ENCODE measurements at regions not wholly inside any gene's neighbourhood (a gene's known extent, or its start where the extent isn't known, plus 50 kb on each side); places are given as distances from the start of the nearest gene placed in this dataset.
"Not testable (repeated sequence)": the region's sequence is repeated elsewhere in the genome, so short reads cannot be mapped to it uniquely, and the experiment has no call there.

GRCh38 chr2:219836647-219837177 lies 209.3 kb downstream of the SLC4A3 start:
- no peak for DNase-seq (ENCODE audit: low read depth)

- no peak for DNase-seq (ENCODE audit: low read depth)
These were observed 217.1 kb downstream of the SLC4A3 start for GRCh38 chr2:219844401-219845091.

- no peak for DNase-seq (ENCODE audit: low read depth)
These were observed 221.5 kb downstream of the SLC4A3 start for GRCh38 chr2:219848882-219849281.

DNA sequence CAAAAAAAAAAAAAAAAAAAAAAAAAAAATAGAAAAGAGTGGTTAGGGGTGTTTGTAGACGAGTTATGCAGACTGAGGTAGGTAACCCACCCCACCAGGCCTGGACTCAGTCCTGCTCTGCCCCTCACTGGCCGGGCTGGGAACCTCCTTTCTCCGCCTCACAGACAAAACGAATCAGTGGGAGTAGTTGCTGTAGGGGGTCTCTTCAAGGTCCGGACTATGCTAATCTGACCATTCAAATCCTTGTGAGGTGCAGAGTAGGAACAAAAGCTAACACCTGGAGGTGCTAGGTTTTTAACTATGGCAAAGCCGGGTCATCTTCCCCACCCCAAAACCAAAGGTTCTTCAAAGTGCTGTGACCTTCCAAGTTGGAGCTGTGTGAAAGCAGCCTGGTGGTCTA lies 223.7 kb downstream of the SLC4A3 start:
- no peak for DNase-seq (ENCODE audit: low read depth)

DNA sequence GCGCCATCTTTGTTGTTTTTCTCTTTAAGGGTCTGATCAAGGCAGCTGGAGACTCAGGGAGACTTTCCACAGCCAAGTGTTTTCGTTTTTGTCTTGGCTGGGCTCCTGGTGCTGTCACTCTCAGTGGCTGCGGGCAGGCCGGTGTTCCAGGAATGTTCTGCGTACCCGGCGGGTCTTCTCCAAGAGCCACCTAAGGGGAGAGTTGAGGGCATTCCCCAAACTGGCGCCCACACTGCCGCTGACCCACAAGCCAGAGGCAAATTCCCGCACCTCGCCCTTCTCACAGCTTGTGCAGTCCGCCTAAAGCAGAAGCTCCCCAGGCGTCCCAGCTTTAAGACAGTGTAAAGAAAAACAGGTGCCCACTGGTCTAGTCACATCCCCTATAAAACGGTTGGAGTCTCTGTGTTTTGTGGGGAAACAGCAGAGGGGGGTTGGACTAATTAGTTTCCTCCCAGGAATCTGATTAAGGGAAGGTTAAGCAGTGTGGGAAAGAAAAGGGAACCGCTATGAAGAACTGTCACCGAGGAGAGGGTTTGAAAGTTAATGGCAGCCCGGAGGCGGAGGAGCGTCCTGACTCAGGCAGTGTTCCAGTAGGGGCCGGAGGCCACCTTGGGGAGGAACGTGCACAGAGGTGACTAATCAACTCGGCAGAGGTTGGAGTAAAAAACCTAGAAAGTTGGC lies 224.5 kb downstream of the SLC4A3 start:
- no peak for DNase-seq (ENCODE audit: low read depth)

GRCh38 chr2:219852626-219853025 lies 225.2 kb downstream of the SLC4A3 start:
- no peak for DNase-seq (ENCODE audit: low read depth)

GRCh38 chr2:219856602-219857001 lies 229.2 kb downstream of the SLC4A3 start:
- DNase-seq (ENCODE audit: low read depth): no peak

DNA sequence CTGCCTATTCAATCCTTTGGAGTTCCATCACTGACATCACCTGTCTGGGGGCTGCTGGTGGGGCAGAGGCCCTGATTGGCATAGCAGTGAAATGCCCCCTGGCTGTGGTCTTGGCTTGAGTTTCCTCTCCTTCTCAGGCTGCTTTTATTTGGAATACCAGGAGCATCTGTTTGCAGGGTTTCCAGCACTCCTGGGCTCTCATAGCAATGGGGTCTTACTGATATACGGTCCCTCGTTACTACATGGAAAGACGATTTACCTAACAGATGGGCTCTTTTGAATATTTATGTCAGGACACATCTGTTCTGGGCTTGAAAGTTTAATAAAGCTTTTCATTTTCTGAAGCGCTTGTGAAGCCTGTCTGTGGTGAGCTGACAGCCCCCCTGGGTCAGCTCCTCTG lies 230.3 kb downstream of the SLC4A3 start:
- DNase-seq (ENCODE audit: low read depth): no peak

- no peak for DNase-seq (ENCODE audit: low read depth)
These were observed 233.9 kb downstream of the SLC4A3 start for GRCh38 chr2:219861307-219861706.

DNA sequence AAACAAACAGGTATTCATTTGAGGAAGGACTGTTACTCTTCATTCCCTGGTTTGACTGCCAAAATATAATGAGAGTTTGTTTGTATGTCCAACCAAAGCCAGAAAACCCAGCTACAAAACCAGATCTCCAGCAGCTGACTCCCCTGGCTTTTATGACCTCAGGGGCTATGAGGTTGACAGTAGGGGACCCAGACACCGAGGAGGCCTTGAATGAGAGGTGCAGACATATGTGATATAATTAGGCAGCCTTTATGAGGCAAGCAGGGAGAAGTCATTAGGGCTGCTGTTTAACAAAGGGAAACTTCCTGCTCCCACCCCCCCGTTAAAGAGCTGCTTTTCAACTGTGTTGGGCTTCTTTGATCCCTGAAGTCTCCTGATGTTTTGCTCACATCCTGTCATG lies 236.7 kb downstream of the SLC4A3 start:
- no peak for DNase-seq (ENCODE audit: low read depth)

- no peak for DNase-seq (ENCODE audit: low read depth)
These were observed 241.2 kb downstream of the SLC4A3 start for GRCh38 chr2:219868635-219869034.

DNA sequence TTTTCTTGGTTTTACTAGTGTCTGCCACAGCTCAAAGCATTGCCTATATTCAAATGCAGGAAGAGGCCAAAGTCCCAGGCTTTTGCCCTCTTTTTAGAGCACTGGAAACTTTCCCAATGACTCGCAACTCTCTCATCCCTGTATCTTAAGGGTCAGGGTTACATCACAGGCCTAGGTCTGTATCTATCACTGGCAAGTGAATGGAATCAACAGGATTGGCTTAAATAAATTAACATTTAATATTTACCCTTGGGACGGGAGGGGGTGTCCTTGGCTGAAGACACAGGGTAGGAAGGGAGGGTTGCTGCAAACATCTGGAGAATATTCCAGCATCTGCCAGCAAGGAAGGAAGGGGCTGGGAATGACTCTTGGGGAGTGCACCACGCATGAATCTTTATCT lies 242.6 kb downstream of the SLC4A3 start:
- no peak for DNase-seq (ENCODE audit: low read depth)

GRCh38 chr2:219871351-219871750 lies 243.9 kb downstream of the SLC4A3 start:
- no peak for DNase-seq (ENCODE audit: low read depth)

- DNase-seq (ENCODE audit: low read depth): no peak
These were observed 247.6 kb downstream of the SLC4A3 start for GRCh38 chr2:219875036-219875435.

DNA sequence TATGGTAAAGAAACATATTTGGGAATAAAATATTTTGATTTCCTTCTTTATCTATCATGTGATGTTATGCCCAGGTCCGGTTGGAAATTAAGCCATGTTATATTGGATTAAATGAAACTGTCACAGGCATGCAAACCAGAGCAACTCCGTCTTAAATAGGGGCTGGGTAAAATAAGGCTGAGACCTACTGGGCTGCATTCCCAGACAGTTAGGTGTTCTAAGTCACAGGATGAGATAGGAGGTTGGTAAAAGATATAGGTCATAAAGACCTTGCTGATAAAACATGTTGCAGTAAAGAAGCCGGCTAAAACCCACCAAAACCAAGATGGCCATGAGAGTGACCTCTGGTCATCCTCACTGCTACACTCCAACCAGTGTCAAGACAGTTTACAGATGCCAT lies 248.6 kb downstream of the SLC4A3 start:
- not testable (repeated sequence) for DNase-seq (ENCODE audit: low read depth)

DNA sequence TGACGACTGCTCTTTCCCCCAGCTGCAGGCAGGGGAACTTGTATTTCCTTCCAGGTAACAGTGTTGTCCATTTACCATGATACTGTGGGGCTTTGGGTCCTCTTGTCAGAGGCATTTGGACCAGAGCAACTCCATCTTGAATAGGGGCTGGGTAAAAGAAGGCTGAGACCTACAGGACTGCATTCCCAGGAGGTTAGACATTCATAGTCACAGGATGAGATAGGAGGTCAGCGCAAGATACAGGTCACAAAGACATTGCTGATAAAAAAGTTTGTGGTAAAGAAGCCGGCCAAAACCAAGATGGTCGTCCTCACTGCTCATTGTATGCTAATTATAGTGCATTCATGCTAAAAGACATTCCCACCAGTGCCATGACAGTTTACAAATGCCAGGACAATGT lies 249.5 kb downstream of the SLC4A3 start:
- no peak for DNase-seq (ENCODE audit: low read depth)

GRCh38 chr2:219877728-219878127 lies 250.3 kb downstream of the SLC4A3 start:
- no peak for DNase-seq (ENCODE audit: low read depth)

GRCh38 chr2:219878516-219878915 lies 251.1 kb downstream of the SLC4A3 start:
- DNase-seq (ENCODE audit: low read depth): no peak

DNA sequence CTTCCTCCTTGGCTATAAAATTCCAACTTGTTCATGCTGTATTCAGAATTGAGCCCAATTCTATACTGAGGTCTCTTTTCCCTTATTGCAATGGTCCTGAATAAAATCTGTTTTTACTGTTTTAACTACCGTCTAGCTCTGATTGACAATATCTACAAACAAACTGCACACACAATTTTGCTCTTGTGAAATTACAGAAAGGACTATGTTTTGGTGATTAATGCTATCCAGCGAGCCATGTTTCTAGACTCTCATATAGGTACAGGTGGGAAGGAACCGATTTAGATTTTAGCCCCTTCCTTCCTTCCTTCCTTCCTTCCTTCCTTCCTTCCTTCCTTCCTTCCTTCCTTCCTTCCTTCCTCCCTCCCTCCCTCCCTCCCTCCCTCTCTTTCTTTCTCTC lies 254.4 kb downstream of the SLC4A3 start:
- no peak for DNase-seq (ENCODE audit: low read depth)

GRCh38 chr2:219886615-219887014 lies 259.2 kb downstream of the SLC4A3 start:
- DNase-seq (ENCODE audit: low read depth): no peak

DNA sequence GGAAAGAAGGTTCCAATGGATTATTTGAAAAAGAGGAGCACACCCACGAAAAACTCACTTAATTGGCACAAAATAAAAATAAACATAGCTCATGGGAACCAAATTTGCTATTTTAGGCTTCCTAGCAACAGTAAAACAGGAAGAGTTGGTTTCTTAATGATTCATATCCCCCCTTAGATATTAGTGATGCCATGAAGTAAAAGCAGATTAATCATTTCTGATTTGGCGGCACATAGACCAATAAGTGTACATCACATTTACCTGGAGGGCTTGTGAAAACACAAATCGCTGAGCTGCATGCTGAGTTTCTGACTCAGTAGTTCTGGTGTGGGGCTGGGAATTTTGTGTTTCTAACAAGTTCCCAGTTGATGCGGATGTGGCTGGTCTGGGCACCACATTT lies 260.4 kb downstream of the SLC4A3 start:
- no peak for DNase-seq (ENCODE audit: low read depth)

DNA sequence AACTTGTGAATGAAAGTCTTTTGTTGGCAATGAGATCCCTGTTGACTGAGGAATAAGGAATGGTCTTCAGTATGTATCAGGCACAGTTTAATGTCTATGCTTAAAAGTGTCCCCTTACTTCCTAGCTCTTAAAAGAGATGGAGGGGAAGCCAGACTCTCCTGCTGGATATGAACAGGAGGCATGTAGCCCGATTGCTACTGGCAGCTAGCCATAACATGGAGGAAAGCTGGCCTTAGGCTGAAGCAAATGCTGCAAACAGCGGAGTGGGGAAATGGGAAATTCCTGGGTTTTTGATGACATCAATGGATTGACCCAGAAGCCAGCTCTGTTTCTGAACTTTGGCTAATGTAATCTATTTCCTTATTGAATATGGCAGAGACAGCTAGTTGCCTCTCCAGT lies 266.1 kb downstream of the SLC4A3 start:
- no peak for DNase-seq (ENCODE audit: low read depth)

- DNase-seq (ENCODE audit: low read depth): no peak
These were observed 270.0 kb downstream of the SLC4A3 start for GRCh38 chr2:219897456-219897855.

GRCh38 chr2:219901155-219901554 lies 273.7 kb downstream of the SLC4A3 start:
- no peak for DNase-seq (ENCODE audit: low read depth)

Measured in stimulated activated CD8-positive, alpha-beta memory T cell treated with anti-CD3 and anti-CD28 coated beads, Interleukin-12 subunit alpha, Interleukin-12 subunit beta, amount 100 ng/mL, for 1 hour (primary cell).